K562 (cell line): ENCODE measurements at regions not wholly inside any gene's neighbourhood (a gene's known extent, or its start where the extent isn't known, plus 50 kb on each side); places are given as distances from the start of the nearest gene placed in this dataset.
A peak's percentile ranks its signal among the peaks of the same experiment; 100 is the strongest.

Source experiments
- ATAC-seq: fragments of 200-7000 bp; cut with Tn5 transposase; 3 replicates; pipeline ENCODE4 v1.9.1; 2020; ENCODE audit warnings: moderate library complexity
- BruUV-seq: library from RNA; stranded (reverse); fragments of 400-500 nt; replicated peaks from 2 replicates; lab custom pipeline; 2021; lab: Mats Ljungman, UMichigan
- CTCF ChIA-PET: fragments of 300-600 bp; formaldehyde crosslinking; extraction: SDS; loops from one replicate; lab custom pipeline; 2021; ENCODE audit warnings: low intra/inter-chr PET ratio; lab: Yijun Ruan, JAX
- POLR2A ChIA-PET: fragments of 300-600, 350-650 bp; sonication (Branson Sonifier 250); formaldehyde crosslinking; extraction: SDS; loops from one replicate; lab custom pipeline; 2021; ENCODE audit warnings: antibody characterized with exemption, inconsistent platforms; lab: Yijun Ruan, JAX
- DNase-seq, 4 experiments: peaks; one replicate each; pipeline versions ENCODE4 v3.0.0 to v3.0.0-alpha.2; 2011 to 2018; ENCODE audit warnings: low spot score in 3 of 4, mixed read lengths in 3 of 4; ENCODE audit errors: extremely low read depth in 1 of 4
- FAIRE-seq: peaks from 2 replicates; lab custom pipeline; 2011; peaks lifted over from hg19 to GRCh38; lab: Jason Lieb, UNC
- H2AFZ ChIP-seq: 2 replicates; pipeline ENCODE4 v1.6.0; 2011; ENCODE audit warnings: low read depth, low read length, control low read depth, inconsistent platforms
- H3K27ac ChIP-seq: fragments of 200-600 bp; 3 replicates; pipeline ENCODE4 v1.8.0; 2011; ENCODE audit warnings: low read depth, mild to moderate bottlenecking, control low read depth, inconsistent platforms, low read length, moderate library complexity, mixed read lengths; ENCODE audit errors: extremely low read depth
- H3K27me3 ChIP-seq, 2 experiments: fragments of 300-600 bp in 1 of 2; 2 replicates in 1 of 2; 3 replicates in 1 of 2; pipeline versions ENCODE4 v1.6.0 to v1.8.0; 2011; ENCODE audit warnings: inconsistent platforms in 2 of 2, low read length in 2 of 2, mild to moderate bottlenecking in 1 of 2, mixed read lengths in 1 of 2, moderate library complexity in 1 of 2; ENCODE audit not compliant: control insufficient read depth in 2 of 2, insufficient read depth in 2 of 2
- H3K36me3 ChIP-seq: fragments of 300-600 bp; 3 replicates; pipeline ENCODE4 v1.8.0; 2011; ENCODE audit warnings: mild to moderate bottlenecking, low read length, inconsistent platforms; ENCODE audit not compliant: control insufficient read depth, insufficient read depth
- H3K4me1 ChIP-seq, 2 experiments: fragments of 200-600 bp in 1 of 2; replicated peaks in 1 of 2; 2 replicates in 1 of 2; 3 replicates in 1 of 2; pipeline versions ENCODE4 v1.5.1 to v1.8.0; 2011; ENCODE audit warnings: inconsistent platforms in 2 of 2, low read length in 2 of 2, mild to moderate bottlenecking in 1 of 2, mixed read lengths in 1 of 2, moderate library complexity in 1 of 2; ENCODE audit not compliant: control insufficient read depth in 2 of 2, insufficient read depth in 2 of 2
- H3K4me2 ChIP-seq: 2 replicates; pipeline ENCODE4 v1.6.1; 2011; ENCODE audit warnings: low read length, control low read depth, inconsistent platforms, mixed read lengths; ENCODE audit not compliant: insufficient read depth
- H3K4me3 ChIP-seq: fragments of 200-600 bp; sonication (generic), shearing (Covaris generic); 2 replicates; pipeline ENCODE4 v1.5.1; 2016; ENCODE audit warnings: control low read depth, inconsistent platforms
- H3K79me2 ChIP-seq: fragments of 200-600 bp; 3 replicates; pipeline ENCODE4 v1.8.0; 2011; ENCODE audit warnings: low read length, inconsistent platforms; ENCODE audit not compliant: control insufficient read depth, insufficient read depth
- H3K9ac ChIP-seq, 2 experiments: 2 replicates each; pipeline versions ENCODE4 v1.6.0 to v1.6.1; 2011; ENCODE audit warnings: low read depth in 2 of 2, low read length in 2 of 2, control low read depth in 1 of 2, inconsistent platforms in 1 of 2, mild to moderate bottlenecking in 1 of 2, mixed read lengths in 1 of 2; ENCODE audit not compliant: insufficient read depth in 1 of 2
- H3K9me1 ChIP-seq: one replicate; pipeline ENCODE4 v1.6.0; 2011; ENCODE audit warnings: inconsistent platforms, mild to moderate bottlenecking, low read length, moderate library complexity; ENCODE audit not compliant: control insufficient read depth, insufficient read depth
- H3K9me3 ChIP-seq: replicated peaks from 2 replicates; pipeline ENCODE4 v1.5.1; 2011; ENCODE audit warnings: low read depth, low read length, inconsistent platforms; ENCODE audit not compliant: control insufficient read depth, insufficient read depth
- H4K20me1 ChIP-seq: replicated peaks from 2 replicates; pipeline ENCODE4 v1.6.1; 2011; ENCODE audit warnings: low read length, inconsistent platforms, mixed read lengths; ENCODE audit not compliant: control insufficient read depth, insufficient read depth
- ARID3B ChIP-seq: fragments of 250-450 bp; sonication (Bioruptor Pico); IDR thresholded peaks from 2 replicates; pipeline ENCODE4 v1.4.0; 2020; ENCODE audit warnings: borderline replicate concordance
- DACH1 ChIP-seq: fragments of 450-650 bp; IDR thresholded peaks from 2 replicates; pipeline ENCODE4 v1.6.1; 2018; ENCODE audit not compliant: partially characterized antibody
- E2F3 ChIP-seq: fragments of 250-450 bp; sonication (Bioruptor Pico); IDR thresholded peaks from 2 replicates; pipeline ENCODE4 v1.4.0; 2020; ENCODE audit warnings: mild to moderate bottlenecking
- E2F5 ChIP-seq: sonication (generic); formaldehyde crosslinking; IDR thresholded peaks from 2 replicates; pipeline ENCODE4 v1.8.0; 2022; ENCODE audit warnings: mild to moderate bottlenecking, missing genetic modification reagents
- GTF2E2 ChIP-seq: fragments of 200-800 bp; sonication (Bioruptor generic); IDR thresholded peaks from 2 replicates; pipeline ENCODE4 v1.6.1; 2016; ENCODE audit warnings: missing genetic modification characterization, missing compliant biosample characterization
- HINFP ChIP-seq: fragments of 450-650 bp; conservative IDR thresholded peaks from 2 replicates; pipeline ENCODE4 v1.6.1; 2016; ENCODE audit warnings: missing genetic modification characterization, low read depth, mild to moderate bottlenecking, control low read depth, missing compliant biosample characterization
- L3MBTL2 ChIP-seq: fragments of 450-650 bp; IDR thresholded peaks from 2 replicates; pipeline ENCODE4 v1.6.1; 2016; ENCODE audit warnings: mild to moderate bottlenecking, moderate library complexity
- STAT5B ChIP-seq: fragments of 250-450 bp; sonication (Bioruptor Pico); IDR thresholded peaks from 2 replicates; pipeline ENCODE4 v1.8.0; 2021; ENCODE audit warnings: mild to moderate bottlenecking, inconsistent platforms
- TAF1 ChIP-seq: IDR thresholded peaks from 2 replicates; pipeline ENCODE4 v1.6.1; 2011; ENCODE audit warnings: mild to moderate bottlenecking, low read length, moderate library complexity; ENCODE audit not compliant: insufficient read depth, control insufficient read depth, severe bottlenecking; ENCODE audit errors: extremely low read depth
- ZKSCAN1 ChIP-seq: fragments of 150-350 bp; IDR thresholded peaks from 2 replicates; pipeline ENCODE4 v1.6.1; 2016; ENCODE audit warnings: low read depth, low read length
- ZNF589 ChIP-seq: fragments of 200-800 bp; sonication (Bioruptor generic); IDR thresholded peaks from 2 replicates; pipeline ENCODE4 v1.6.1; 2016; ENCODE audit warnings: low read depth, missing genetic modification characterization, missing compliant biosample characterization
- WGBS: fragments of 100-300 bp; shearing (Covaris generic); methylation state at CpG from one replicate; pipeline ENCODE4 v1.1.6; 2016; ENCODE audit warnings: low coverage, mixed read lengths; ENCODE audit not compliant: insufficient coverage; ENCODE audit errors: missing lambda C conversion rate; 5-methylcytosine and 5-hydroxymethylcytosine counted together
- in situ Hi-C: fragments of 300-500 bp; cut with MboI; formaldehyde crosslinking; loops from 4 replicates; pipeline ENCODE4 v1.15.0; 2018; ENCODE audit warnings: inconsistent platforms, mixed read lengths
- intact Hi-C: fragments of 100-400 bp; cut with micrococcal nuclease; formaldehyde crosslinking; loops from 2 replicates; pipeline ENCODE4 v1.14.2; 2022

- H3K36me3 ChIP-seq: no peaks in the 10 kb centered on the region
- TF ChIP-seq ZNF589 (CRISPR knock-in tag) (no peak), ZKSCAN1 (peak; percentile 93)
- DNase-seq (no peak), ATAC-seq (no peak), FAIRE-seq (no peak)
- intact Hi-C loops (no loop called here), in situ Hi-C loops (no loop called here)
- no peak overlapping the region for H2AFZ ChIP-seq
- WGBS: 66% methylated on average over 14 of the region's 14 CpGs
- no peak overlapping the region for H3K4me2 ChIP-seq
- H3K9ac ChIP-seq: no peak overlapping the region
- no peaks in the 10 kb centered on the region for H3K9me1 ChIP-seq
- no peaks in the 10 kb centered on the region; the same call in 1 of the 2 replicates for H3K9me3 ChIP-seq
- BruUV-seq: no TSS peak
- peaks cover 6 to 13% of the 10 kb centered on the region in 2 experiments for H3K4me1 ChIP-seq
- H3K27ac ChIP-seq: no peak overlapping the region
- POLR2A ChIA-PET: interaction anchor here (1.3 to 1.8 kb wide), 2 partner anchors 11 to 27 kb away, joined by 4 to 5 read pairs; no protein-coding TSS in a partner anchor
- CTCF ChIA-PET: no interaction called here
- H4K20me1 ChIP-seq: no peaks in the 10 kb centered on the region
- H3K79me2 ChIP-seq: no peaks in the 10 kb centered on the region
- H3K27me3 ChIP-seq: no peaks in the 10 kb centered on the region
- no peak overlapping the region for H3K4me3 ChIP-seq
Measured at GRCh38 chr12:116436561-116437249, 122.5 kb upstream of the MAP1LC3B2 start.

- no peaks in the 10 kb centered on the region for H4K20me1 ChIP-seq
- peaks cover 7 to 9% of the 10 kb centered on the region in 2 experiments for H3K4me1 ChIP-seq
- ChIA-PET CTCF (no interaction called here), POLR2A (no interaction called here)
- no TSS peak for BruUV-seq
- H3K9me3 ChIP-seq: no peaks in the 10 kb centered on the region
- no peaks in the 10 kb centered on the region for H3K79me2 ChIP-seq
- DNase-seq (no peak), ATAC-seq (peak; percentile 73), FAIRE-seq (no peak)
- no peaks in the 10 kb centered on the region for H3K27me3 ChIP-seq
- H3K4me2 ChIP-seq: no peak overlapping the region
- no peak overlapping the region for H3K4me3 ChIP-seq
- H3K27ac ChIP-seq: no peak overlapping the region
- H3K9ac ChIP-seq: peak overlapping the region in 1 of 2 experiments; percentile 61; a peak in 1 of 4 replicates
- H3K36me3 ChIP-seq: no peaks in the 10 kb centered on the region
- no peak overlapping the region for H2AFZ ChIP-seq
- 38% methylated on average over 4 of the region's 4 CpGs for WGBS
- in situ Hi-C loops (no loop called here), intact Hi-C loops (no loop called here)
- H3K9me1 ChIP-seq: no peaks in the 10 kb centered on the region
- TF ChIP-seq E2F5 (CRISPR knock-in tag) (no peak), DACH1 (no peak), STAT5B (CRISPR knock-in tag) (no peak), TAF1 (no peak), L3MBTL2 (peak; percentile 34; the same call in 1 of the 2 replicates), E2F3 (CRISPR knock-in tag) (no peak), GTF2E2 (no peak), HINFP (tag) (no peak), ARID3B (CRISPR knock-in tag) (no peak)
Measured at GRCh38 chr12:116441292-116441691, 117.9 kb upstream of the MAP1LC3B2 start.
